IMR-90 (cell line): ENCODE measurements at regions not wholly inside any gene's neighbourhood (a gene's known extent, or its start where the extent isn't known, plus 50 kb on each side); places are given as distances from the start of the nearest gene placed in this dataset.

ENCODE experiments used
- ATAC-seq: fragments of 200-7000 bp; cut with Tn5 transposase; 2 replicates; pipeline ENCODE4 v1.9.1; 2020; ENCODE audit warnings: low read depth, mild to moderate bottlenecking, moderate library complexity
- BruUV-seq: library from RNA; stranded (reverse); fragments of 400-500 nt; replicated peaks from 2 replicates; lab custom pipeline; 2021; lab: Mats Ljungman, UMichigan
- CTCF ChIA-PET: fragments of 300-600 bp; formaldehyde crosslinking; extraction: SDS; loops from one replicate; lab custom pipeline; 2021; ENCODE audit warnings: antibody characterized with exemption; lab: Yijun Ruan, JAX
- POLR2A ChIA-PET: fragments of 300-600 bp; sonication (Branson Sonifier 250); formaldehyde crosslinking; loops from one replicate; lab custom pipeline; 2022; ENCODE audit warnings: antibody characterized with exemption; ENCODE audit not compliant: unreplicated experiment; lab: Charles Lee
- DNase-seq: peaks from one replicate; pipeline ENCODE4 v3.0.0; 2013
- H2AFZ ChIP-seq: replicated peaks from 2 replicates; pipeline ENCODE3; 2013; ENCODE audit warnings: low read length, mild to moderate bottlenecking; ENCODE audit not compliant: poor library complexity
- H2AK5ac ChIP-seq: 2 replicates; pipeline ENCODE4 v1.6.1; 2013; ENCODE audit warnings: low read depth, low read length, inconsistent platforms
- H2AK9ac ChIP-seq: replicated peaks from 2 replicates; pipeline ENCODE3; 2013; ENCODE audit warnings: mild to moderate bottlenecking, low read depth, low read length, moderate library complexity; ENCODE audit not compliant: poor library complexity
- H2BK120ac ChIP-seq: 2 replicates; pipeline ENCODE4 v1.6.1; 2013; ENCODE audit warnings: low read depth, low read length, inconsistent platforms
- H2BK15ac ChIP-seq: 3 replicates; pipeline ENCODE4 v1.6.1; 2013; ENCODE audit warnings: low read depth, low read length, inconsistent platforms
- H2BK20ac ChIP-seq: 2 replicates; pipeline ENCODE4 v1.6.1; 2013; ENCODE audit warnings: low read depth, mild to moderate bottlenecking, inconsistent platforms, low read length, moderate library complexity
- H2BK5ac ChIP-seq: 2 replicates; pipeline ENCODE4 v1.6.1; 2013; ENCODE audit warnings: mild to moderate bottlenecking, low read depth, low read length, inconsistent platforms; ENCODE audit not compliant: poor library complexity, severe bottlenecking
- H3K14ac ChIP-seq: replicated peaks from 2 replicates; pipeline ENCODE4 v1.6.1; 2013; ENCODE audit warnings: low read depth, low read length, inconsistent platforms
- H3K18ac ChIP-seq: 2 replicates; pipeline ENCODE4 v1.6.1; 2013; ENCODE audit warnings: low read depth, low read length, control low read depth
- H3K23ac ChIP-seq: 2 replicates; pipeline ENCODE4 v1.6.1; 2013; ENCODE audit warnings: low read depth, low read length, inconsistent platforms
- H3K27ac ChIP-seq: 2 replicates; pipeline ENCODE4 v1.5.1; 2013; ENCODE audit warnings: mild to moderate bottlenecking, control low read depth, low read length; ENCODE audit not compliant: insufficient read depth
- H3K27me3 ChIP-seq: 2 replicates; pipeline ENCODE4 v1.6.1; 2013; ENCODE audit warnings: low read length; ENCODE audit not compliant: control insufficient read depth, insufficient read depth
- H3K36me3 ChIP-seq: 2 replicates; pipeline ENCODE4 v1.6.1; 2013; ENCODE audit warnings: low read length, mixed read lengths; ENCODE audit not compliant: control insufficient read depth, insufficient read depth
- H3K4ac ChIP-seq: 2 replicates; pipeline ENCODE4 v1.6.1; 2013; ENCODE audit warnings: low read depth, low read length, inconsistent platforms
- H3K4me1 ChIP-seq: 2 replicates; pipeline ENCODE4 v1.6.1; 2013; ENCODE audit warnings: low read length, mixed read lengths; ENCODE audit not compliant: control insufficient read depth, insufficient read depth
- H3K4me2 ChIP-seq: 2 replicates; pipeline ENCODE4 v1.6.1; 2013; ENCODE audit warnings: low read depth, mild to moderate bottlenecking, control low read depth, low read length, moderate library complexity
- H3K4me3 ChIP-seq: 2 replicates; pipeline ENCODE4 v1.5.1; 2013; ENCODE audit warnings: low read depth, mild to moderate bottlenecking, control low read depth, low read length, moderate library complexity; ENCODE audit not compliant: insufficient read depth
- H3K56ac ChIP-seq: 2 replicates; pipeline ENCODE4 v1.6.1; 2013; ENCODE audit warnings: low read length, inconsistent platforms; ENCODE audit not compliant: insufficient read depth; ENCODE audit errors: extremely low read depth
- H3K79me1 ChIP-seq, 2 experiments: 2 replicates each; pipeline ENCODE4 v1.6.1; 2013; ENCODE audit warnings: low read length in 2 of 2, inconsistent platforms in 1 of 2, low read depth in 1 of 2
- H3K9ac ChIP-seq: 2 replicates; pipeline ENCODE4 v1.6.1; 2013; ENCODE audit warnings: low read depth, low read length, control low read depth
- H3K9me1 ChIP-seq: 2 replicates; pipeline ENCODE4 v1.6.1; 2013; ENCODE audit warnings: low read length, inconsistent platforms; ENCODE audit not compliant: insufficient read depth
- H3K9me3 ChIP-seq: 2 replicates; pipeline ENCODE4 v1.6.1; 2013; ENCODE audit warnings: low read length; ENCODE audit not compliant: control insufficient read depth, insufficient read depth
- H4K20me1 ChIP-seq: 2 replicates; pipeline ENCODE4 v1.6.1; 2013; ENCODE audit warnings: low read length, inconsistent platforms; ENCODE audit not compliant: insufficient read depth
- H4K5ac ChIP-seq: 2 replicates; pipeline ENCODE4 v1.6.1; 2013; ENCODE audit warnings: mild to moderate bottlenecking, low read depth, low read length, control low read depth
- H4K8ac ChIP-seq, 2 experiments: 2 replicates each; pipeline ENCODE4 v1.6.1; 2013; ENCODE audit warnings: low read depth in 2 of 2, low read length in 2 of 2, control low read depth in 1 of 2, inconsistent platforms in 1 of 2
- H4K91ac ChIP-seq: 2 replicates; pipeline ENCODE4 v1.6.1; 2013; ENCODE audit warnings: low read depth, low read length, inconsistent platforms; ENCODE audit not compliant: insufficient read depth
- BHLHE40 ChIP-seq: fragments of 150-350 bp; IDR thresholded peaks from 2 replicates; pipeline ENCODE4 v1.6.1; 2016; ENCODE audit warnings: mild to moderate bottlenecking, low read depth, low read length
- CHD1 ChIP-seq: IDR thresholded peaks from 2 replicates; pipeline ENCODE4 v1.6.1; 2012; ENCODE audit warnings: low read depth, low read length, improper control_type of control experiment
- CTCF ChIP-seq: conservative IDR thresholded peaks from 2 replicates; pipeline ENCODE4 v1.5.1; 2012; ENCODE audit warnings: mild to moderate bottlenecking, low read depth, low read length, improper control_type of control experiment
- ELK1 ChIP-seq: fragments of 150-350 bp; IDR thresholded peaks from 2 replicates; pipeline ENCODE4 v1.6.1; 2016; ENCODE audit warnings: low read depth, mild to moderate bottlenecking, low read length, moderate library complexity, borderline replicate concordance
- FOS ChIP-seq: fragments of 150-350 bp; IDR thresholded peaks from 2 replicates; pipeline ENCODE4 v1.6.1; 2016; ENCODE audit warnings: low read depth, low read length
- MAFK ChIP-seq: IDR thresholded peaks from 2 replicates; pipeline ENCODE4 v1.6.1; 2012; ENCODE audit warnings: low read depth, low read length, improper control_type of control experiment
- MAZ ChIP-seq: IDR thresholded peaks from 2 replicates; pipeline ENCODE4 v1.6.1; 2012; ENCODE audit warnings: low read depth, mild to moderate bottlenecking, low read length, improper control_type of control experiment, moderate library complexity, borderline replicate concordance
- NFE2L2 ChIP-seq: fragments of 150-350 bp; IDR thresholded peaks from 2 replicates; pipeline ENCODE4 v1.6.1; 2016; ENCODE audit warnings: low read depth, mild to moderate bottlenecking, low read length
- POLR2A ChIP-seq: IDR thresholded peaks from 2 replicates; pipeline ENCODE4 v1.6.1; 2012; ENCODE audit warnings: mild to moderate bottlenecking, low read depth, low read length
- RAD21 ChIP-seq: IDR thresholded peaks from 2 replicates; pipeline ENCODE4 v1.6.1; 2012; ENCODE audit warnings: low read length, improper control_type of control experiment
- RCOR1 ChIP-seq: IDR thresholded peaks from 2 replicates; pipeline ENCODE4 v1.6.1; 2012; ENCODE audit warnings: mild to moderate bottlenecking, low read length, improper control_type of control experiment; ENCODE audit not compliant: insufficient replicate concordance
- RFX5 ChIP-seq: IDR thresholded peaks from 2 replicates; pipeline ENCODE4 v1.8.0; 2012; ENCODE audit warnings: low read depth, mild to moderate bottlenecking, low read length, moderate library complexity
- SMC3 ChIP-seq: fragments of 150-350 bp; IDR thresholded peaks from 2 replicates; pipeline ENCODE4 v1.6.1; 2016; ENCODE audit warnings: low read depth, mild to moderate bottlenecking, antibody characterized with exemption, low read length, moderate library complexity
- USF2 ChIP-seq: fragments of 150-350 bp; IDR thresholded peaks from 2 replicates; pipeline ENCODE4 v1.6.1; 2017; ENCODE audit warnings: mild to moderate bottlenecking, antibody characterized with exemption, low read length, low read depth
- dilution Hi-C: fragments of 300-500 bp; cut with HindIII; formaldehyde crosslinking; loops from one replicate; pipeline ENCODE4 v1.14.3; 2018; ENCODE audit warnings: low sequenced_read_pairs; ENCODE audit not compliant: unreplicated experiment
- in situ Hi-C: fragments of 300-500 bp; cut with MboI; formaldehyde crosslinking; loops from 3 replicates; pipeline ENCODE4 v1.14.3; 2019; ENCODE audit warnings: low sequenced_read_pairs, inconsistent platforms, mixed read lengths
- intact Hi-C: fragments of 100-400 bp; cut with micrococcal nuclease; formaldehyde crosslinking; loops from 2 replicates; pipeline ENCODE4 v1.10.0; 2022

GRCh38 chr2:147439986-147440385 lies 404.8 kb upstream of the ACVR2A start:
- H2BK120ac ChIP-seq: no peak overlapping the region
- intact Hi-C loops: no loop called here
- H4K8ac ChIP-seq: no peak overlapping the region
- no peak overlapping the region for H3K18ac ChIP-seq
- no peak overlapping the region for H3K9ac ChIP-seq
- H3K27ac ChIP-seq: no peak overlapping the region
- POLR2A ChIA-PET: no interaction called here
- no peak for DNase-seq
- H2AK5ac ChIP-seq: no peak overlapping the region
- no peak overlapping the region for H2AK9ac ChIP-seq
- no peak overlapping the region for H2AFZ ChIP-seq
- no peak overlapping the region for H3K56ac ChIP-seq
- H3K23ac ChIP-seq: no peak overlapping the region
- no peaks in the 10 kb centered on the region for H3K36me3 ChIP-seq
- H3K4me1 ChIP-seq: no peaks in the 10 kb centered on the region
- no peak overlapping the region for H2BK15ac ChIP-seq
- no peaks in the 10 kb centered on the region for H3K9me1 ChIP-seq
- no peak overlapping the region for H3K14ac ChIP-seq
- no peak overlapping the region for H3K4me2 ChIP-seq
- H4K91ac ChIP-seq: no peak overlapping the region
- H3K4ac ChIP-seq: no peak overlapping the region
- H3K27me3 ChIP-seq: no peaks in the 10 kb centered on the region
- H4K5ac ChIP-seq: no peak overlapping the region
- in situ Hi-C loops: no loop called here
- no peak for ATAC-seq
- H2BK20ac ChIP-seq: no peak overlapping the region
- TF ChIP-seq BHLHE40: no peak
- TF ChIP-seq ELK1: no peak
- TF ChIP-seq RFX5: no peak
- no peak for TF ChIP-seq USF2
- no peak for TF ChIP-seq FOS
- TF ChIP-seq MAZ: no peak
- TF ChIP-seq MAFK: no peak
- TF ChIP-seq NFE2L2: no peak
- no peak for TF ChIP-seq SMC3
- no peak for TF ChIP-seq RCOR1
- no peak for TF ChIP-seq CTCF
- TF ChIP-seq RAD21: no peak
- no peak for TF ChIP-seq POLR2A
- TF ChIP-seq CHD1: no peak
- no peaks in the 10 kb centered on the region for H3K79me1 ChIP-seq
- dilution Hi-C loops: no loop called here
- no peaks in the 10 kb centered on the region; the same call in 1 of the 2 replicates for H3K9me3 ChIP-seq
- CTCF ChIA-PET: no interaction called here
- H2BK5ac ChIP-seq: no peak overlapping the region
- H4K20me1 ChIP-seq: no peaks in the 10 kb centered on the region
- BruUV-seq: no TSS peak
- H3K4me3 ChIP-seq: no peak overlapping the region
